Inflammatory macrophage treated with lipopolysaccharide for 4 hours (primary cell): ENCODE measurements at regions not wholly inside any gene's neighbourhood (a gene's known extent, or its start where the extent isn't known, plus 50 kb on each side); places are given as distances from the start of the nearest gene placed in this dataset.
"Not testable (repeated sequence)": the region's sequence is repeated elsewhere in the genome, so short reads cannot be mapped to it uniquely, and the experiment has no call there.

Source experiments
- DNase-seq: peaks from one replicate; pipeline ENCODE4 v3.0.0-alpha.2; 2020

DNA sequence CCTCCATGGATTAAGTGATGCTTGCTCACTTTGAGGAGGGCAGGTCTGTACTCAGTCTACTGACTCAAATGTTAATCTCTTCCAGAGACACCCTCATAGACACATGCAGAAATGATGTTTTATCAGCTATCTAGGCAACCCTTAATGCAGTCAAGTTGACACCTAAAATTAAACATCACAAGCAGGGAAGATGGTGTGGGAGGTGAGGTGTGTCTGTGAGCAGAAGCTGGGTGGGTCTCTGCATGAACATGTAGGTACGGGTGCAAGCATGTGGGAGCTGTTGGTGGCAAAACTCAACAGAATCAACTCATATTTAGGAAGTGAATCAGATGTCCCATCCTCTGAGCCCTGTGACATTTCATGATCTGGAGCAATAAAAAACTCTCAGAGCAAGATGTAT, 249.2 kb upstream of the SGCG start:
- DNase-seq: no peak

DNA sequence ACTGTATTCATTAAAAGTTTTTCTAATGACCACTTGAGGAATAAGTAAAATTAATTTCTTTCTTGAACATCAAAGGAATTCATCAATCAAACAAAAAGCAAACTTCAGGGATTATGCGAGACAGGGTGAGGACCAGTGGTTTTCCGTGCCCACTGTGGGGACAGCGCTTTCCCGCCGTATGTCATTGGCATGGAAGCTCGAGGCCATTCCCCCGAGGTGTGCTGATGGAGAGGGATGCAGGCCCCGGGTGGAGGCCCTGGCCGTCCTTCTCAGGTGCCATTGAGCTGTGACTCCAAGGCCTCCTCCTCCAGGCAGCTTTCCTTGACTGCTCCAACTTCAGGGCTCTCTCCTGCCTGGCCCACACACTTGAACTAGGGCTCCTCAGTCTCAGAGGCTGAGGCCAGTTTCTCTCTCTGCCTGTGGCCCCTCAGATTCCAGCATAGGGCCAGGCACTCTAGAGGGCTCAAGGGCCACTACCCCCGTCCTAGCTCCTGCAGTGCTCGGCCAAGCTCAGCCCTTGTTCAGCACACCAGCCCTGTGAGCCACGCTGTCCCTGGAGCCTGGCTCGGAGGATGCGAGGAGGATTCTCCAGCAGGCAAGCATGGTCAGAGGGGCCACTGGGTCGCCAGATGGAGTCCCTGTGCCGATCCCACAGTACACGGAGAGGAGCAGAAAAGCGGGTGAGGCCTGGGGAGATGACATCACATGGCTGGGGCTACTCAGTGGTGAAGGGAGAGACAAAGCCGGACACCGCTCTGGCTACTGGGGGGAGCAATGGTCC, 248.0 kb upstream of the SGCG start:
- DNase-seq: not testable (repeated sequence)

DNA sequence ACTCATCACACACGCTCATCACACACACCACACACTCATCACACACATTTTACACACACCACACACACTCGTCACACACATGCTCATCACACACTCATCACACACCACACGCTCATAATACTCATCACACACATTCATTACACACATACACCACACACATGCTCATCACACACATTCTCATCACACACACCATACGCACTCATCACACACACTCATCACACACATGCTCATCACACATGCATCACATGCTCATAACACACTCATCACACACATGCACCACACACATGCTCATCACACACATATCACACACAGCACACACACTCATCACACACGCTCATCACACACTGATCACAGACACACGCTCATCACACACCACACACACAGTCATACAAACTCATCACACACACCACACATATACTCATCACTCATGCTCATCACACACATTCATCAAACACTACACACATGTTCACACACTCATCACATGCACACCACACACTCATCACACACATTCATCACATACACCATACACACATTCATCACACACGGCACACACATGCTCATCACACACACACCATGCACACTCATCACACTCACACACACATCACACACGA, 247.1 kb upstream of the SGCG start:
- no peak for DNase-seq

DNA sequence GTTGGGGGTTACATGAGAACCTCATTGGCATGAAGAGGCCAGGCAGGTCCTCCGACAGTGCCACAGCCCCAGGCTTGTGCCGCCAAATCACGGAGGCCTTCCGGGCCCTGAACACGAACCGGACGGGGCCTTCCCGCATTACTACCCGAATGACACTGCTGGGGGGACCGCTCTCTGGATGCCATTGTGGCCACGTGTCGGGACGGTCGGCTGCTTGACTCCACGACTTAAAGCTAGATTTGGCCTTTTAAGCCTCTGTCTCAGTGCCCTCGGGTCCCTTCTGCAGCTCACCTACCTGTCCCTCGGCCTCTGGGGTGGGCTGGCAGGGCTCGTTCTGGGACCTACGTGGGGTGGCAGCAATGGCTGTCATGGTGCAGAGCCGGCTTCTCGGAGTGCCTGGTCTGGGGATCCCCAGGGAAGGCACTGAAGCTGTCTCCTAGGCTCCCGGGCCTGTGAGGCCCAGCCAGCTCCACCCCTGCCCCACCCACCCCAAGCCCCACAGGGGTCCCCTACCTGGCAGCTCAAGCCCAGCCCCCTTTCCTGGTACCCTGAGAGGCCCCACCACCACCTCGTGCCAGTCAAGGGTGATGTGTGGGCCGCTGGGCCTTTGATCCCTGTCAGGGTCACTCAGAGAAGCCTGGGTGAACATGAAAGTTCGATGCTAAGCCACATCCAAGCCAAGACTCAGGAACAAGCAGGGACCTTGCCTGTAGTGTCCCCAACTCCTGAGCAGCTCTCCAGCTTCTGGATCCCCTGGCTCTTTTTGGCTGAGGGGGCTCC, 245.8 kb upstream of the SGCG start:
- DNase-seq: no peak

DNA sequence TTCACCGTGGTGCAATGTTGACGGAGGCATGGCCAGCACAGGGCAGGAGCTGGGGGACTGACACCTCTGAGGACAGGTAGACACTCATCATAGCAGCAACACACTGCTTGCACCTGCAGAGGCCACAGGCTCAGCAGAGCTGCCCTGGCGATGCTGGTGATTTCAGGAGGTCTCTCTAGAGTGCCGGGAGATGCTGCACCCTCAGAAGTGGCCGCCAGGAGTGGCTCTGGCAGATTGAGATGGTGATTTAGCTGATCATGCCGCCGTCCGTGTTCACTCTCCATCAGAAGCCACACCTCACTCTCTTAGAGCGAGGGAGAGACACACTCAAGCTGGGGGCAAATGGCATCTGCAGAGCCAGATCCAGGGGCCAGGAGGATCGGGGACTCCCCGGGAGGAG, 244.6 kb upstream of the SGCG start:
- no peak for DNase-seq

DNA sequence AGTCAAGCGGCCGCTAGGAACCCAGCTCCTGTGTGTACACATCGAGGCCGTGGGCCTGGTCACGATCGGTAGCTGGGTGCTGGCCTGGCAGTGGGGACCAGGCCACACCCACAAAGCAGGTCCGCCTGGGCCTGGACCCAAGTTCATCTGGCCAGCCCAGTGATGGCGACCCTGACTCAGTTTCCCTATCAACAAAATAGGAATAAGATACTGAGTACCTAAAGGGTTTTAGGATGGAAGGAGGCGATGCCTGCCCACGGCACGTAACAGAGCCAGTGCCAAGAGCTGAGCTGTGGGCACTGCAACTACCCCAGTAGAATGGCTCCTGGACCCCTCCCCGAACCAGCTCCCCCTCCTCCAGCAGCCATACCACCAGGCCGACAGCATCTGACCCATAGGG, 243.5 kb upstream of the SGCG start:
- DNase-seq: no peak

DNA sequence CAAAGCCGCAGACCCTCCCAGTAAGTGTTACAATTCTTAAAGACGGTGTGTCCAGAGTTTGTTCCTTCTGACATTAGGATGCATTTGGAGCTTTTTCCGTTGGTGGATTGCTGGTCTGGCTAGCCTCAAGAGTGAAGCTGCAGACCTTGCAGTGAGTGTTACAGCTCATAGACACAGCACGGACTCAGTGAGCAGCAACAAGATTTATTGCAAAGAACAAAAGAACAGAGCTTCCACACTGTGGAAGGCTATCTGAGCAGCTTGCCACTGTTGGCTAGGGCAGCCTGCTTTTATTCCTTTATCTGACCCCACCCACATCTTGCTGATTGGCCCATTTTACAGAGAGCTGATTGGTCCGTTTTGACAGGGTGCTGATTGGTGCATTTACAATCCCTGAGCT, 242.8 kb upstream of the SGCG start:
- no peak for DNase-seq

DNA sequence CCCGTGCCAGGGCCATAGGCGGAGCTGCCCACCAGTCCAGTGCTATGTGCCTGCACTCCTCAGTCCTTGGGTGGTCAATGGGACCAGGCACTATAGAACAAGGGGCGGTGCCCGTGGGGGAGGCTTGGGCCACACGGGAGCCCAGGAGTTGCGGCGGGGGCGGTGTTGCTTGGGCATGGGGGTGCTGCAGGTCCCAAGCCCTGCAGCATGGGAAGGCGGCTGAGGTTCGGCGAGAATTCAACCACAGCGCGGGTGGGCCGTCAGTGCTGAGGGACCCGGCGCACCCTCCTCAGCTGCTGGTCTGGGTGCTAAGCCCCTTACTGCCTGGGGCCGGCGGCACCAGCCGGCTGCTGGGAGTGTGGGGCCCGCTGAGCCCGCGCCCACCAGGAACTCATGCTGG, 242.2 kb upstream of the SGCG start:
- no peak for DNase-seq

DNA sequence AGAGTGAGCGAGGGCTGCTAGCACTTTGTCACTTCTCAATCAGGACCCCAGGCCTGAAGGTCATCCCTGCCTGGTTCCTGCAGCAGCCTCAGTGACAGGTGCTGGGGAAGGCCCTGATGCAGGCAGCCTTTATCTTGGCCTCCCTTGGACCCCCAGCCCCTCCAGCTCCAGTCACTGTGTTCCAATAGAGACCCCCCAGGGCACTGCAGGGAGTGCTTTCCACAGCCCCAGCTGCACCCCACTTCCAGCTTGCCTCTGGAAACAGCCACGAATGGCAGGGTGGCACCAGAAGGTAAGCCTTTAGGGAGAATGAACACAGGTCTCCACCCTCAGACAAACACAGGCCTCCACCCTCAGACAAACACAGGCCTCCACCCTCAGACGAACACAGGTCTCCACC, 241.6 kb upstream of the SGCG start:
- DNase-seq: no peak

DNA sequence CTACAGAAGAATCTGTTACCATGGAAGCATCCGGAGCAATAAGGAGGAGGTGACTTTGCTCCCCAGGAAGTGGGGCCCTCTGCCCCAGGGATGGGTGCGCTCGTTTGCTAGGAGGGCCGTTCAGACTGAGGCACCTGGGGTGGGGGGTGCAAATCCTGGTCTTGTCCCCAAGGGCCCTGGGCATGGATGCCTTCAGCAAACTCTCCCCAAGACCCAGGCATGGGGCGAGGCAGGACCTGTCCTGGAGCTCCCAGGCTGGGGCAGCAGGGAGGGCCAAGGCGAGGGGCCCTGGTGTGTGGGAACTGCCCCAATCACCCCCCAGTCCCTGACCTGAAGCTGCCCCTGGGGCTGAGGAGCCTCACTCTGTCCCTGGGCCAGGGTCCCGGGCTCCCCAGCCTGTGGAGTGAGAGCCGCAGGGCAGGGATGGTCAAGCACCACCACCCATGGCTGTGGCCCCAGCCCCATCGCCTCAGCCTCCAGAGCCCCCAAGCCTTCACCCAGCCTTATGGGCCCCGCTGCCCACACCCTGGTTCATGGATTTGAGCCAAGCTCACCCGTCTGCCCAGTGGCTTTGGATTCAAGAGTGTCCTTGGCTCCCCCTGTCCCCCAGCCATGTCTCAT, 240.6 kb upstream of the SGCG start:
- DNase-seq: no peak

DNA sequence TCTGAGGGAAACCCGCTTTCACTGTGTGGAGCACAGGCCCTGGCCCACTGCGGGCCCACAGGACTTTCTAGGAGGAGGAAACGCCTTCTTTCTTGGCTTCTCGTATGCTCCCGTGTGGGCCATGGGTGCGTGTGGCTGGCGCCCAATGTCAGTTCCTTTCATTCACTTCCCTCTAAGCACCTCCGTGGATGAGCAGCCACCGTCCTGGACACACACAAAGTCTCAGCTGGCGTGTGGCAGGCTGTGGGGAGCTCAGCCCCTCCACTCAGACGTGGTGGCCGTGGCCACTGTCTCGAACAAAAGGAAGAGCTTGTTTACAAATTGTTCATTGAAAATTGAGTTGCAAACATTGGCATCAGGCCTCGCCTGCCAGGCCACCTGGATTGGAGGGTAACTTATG, 240.0 kb upstream of the SGCG start:
- DNase-seq: no peak

DNA sequence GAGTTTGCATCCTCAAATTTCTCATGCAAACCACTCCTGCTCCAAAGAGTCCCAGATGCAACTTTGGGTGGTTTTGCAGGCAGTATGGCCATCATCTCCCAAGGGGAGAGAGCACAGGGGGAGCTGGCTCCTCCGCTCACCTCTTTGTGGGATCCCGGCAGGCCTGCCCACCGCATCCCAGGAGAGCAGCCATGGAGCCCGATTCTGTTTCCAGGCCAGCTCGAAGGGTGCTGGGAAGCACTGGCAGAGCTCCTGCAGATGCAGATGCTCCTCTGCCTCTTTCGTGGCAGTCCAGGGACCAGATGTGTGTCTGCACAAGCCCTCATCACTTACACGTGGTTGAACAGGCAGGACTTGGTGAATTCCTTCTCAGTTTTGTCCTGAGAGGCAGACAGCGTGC, 239.3 kb upstream of the SGCG start:
- not testable (repeated sequence) for DNase-seq

DNA sequence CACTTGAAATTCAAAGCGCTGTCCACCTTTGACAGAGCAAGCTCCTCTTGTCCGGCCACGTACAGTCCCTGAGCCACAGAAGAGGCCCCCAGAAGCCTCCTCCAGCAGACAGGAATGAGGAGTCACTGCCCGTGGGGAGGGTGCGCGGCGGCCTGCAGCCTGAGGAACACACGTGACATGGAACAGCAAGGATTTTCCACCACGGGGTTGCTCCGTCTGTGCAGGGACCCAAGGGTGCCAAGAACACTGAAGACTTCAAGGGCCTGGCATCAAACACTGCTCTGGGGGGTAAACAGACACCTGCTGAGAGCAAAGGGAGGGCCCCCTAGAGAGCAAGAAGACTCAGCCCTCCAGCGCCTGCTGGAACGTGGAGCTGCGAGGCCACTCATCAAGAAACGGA, 237.9 kb upstream of the SGCG start:
- not testable (repeated sequence) for DNase-seq

DNA sequence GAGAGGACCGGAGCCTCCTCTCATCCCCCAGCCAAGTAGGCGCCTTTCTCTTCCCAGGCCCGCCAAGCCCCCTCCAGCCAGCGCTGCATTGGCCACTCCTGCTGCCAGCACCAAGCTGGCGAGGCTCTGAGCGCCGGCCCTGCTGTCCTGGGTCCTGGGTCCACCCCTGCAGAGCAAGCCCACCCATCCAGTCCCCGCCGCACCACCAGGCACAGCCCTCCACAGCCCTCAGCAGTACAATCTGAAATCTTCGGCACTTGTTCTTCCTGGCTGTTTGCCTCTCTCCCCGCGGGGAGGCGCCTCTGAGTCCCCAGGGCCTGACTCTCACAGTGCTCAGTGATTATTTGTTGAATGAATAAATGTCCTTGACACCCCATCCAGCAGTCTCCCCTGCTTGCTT, 236.4 kb upstream of the SGCG start:
- DNase-seq: no peak

DNA sequence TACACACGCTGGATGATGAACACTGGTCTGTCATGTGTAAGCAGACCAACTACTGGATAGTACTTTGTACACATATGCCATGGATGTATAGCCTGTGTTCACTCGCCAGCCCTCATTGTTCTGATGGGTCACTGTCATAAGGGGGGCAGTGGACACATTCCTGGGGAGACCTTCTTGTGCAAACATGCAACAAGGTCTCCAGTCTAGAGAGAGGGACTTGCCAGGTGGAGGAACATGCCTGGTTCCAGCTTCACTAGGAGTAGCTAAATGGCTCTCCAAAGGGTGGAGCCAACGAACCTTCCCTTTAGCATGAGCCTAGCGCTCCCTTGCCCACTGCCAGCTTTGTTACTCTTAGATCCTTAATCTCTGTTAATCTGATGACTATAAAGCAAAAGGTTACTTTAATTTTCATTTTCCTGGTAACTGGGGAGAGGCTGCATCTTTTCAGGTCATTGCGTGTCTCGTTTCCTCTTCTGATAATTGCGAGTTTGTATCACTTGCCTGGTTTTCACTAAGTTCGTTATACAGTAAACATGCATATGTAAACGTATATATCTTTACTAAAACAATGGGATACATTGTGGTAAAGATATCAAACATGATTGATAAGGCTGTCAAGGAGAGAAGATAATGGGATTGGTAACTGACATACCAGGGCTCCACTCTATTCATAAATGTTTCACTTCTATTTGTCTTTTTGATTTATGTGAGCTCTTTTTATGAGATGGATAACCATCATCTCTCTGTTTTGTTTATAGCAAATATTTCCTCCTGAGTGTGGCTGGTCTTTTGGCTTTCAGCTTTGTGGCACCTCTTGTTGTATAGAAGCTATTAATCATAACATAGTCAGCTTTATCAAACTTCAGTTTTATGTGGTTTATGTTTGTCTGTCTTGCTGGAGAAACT, 235.2 kb upstream of the SGCG start:
- no peak for DNase-seq

DNA sequence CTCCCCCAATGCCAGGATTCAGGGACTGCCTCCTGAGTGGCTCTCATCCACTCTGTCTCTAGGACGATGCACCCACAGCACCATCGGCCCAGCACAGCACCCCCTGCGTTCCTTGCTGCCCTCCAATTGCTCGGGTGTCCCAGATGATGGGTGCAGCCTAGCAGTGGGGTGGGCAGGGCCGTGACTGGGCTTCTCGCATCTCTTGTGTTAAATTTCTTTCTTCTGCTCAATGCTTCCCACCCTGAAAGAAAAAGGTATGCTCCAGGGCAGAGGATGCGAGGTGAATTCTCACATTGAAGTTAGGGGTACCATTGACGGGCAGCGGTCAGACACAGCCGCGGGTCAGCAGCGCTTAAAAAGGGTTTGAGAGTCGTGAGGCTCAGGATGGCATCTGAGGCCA, 232.4 kb upstream of the SGCG start:
- no peak for DNase-seq

DNA sequence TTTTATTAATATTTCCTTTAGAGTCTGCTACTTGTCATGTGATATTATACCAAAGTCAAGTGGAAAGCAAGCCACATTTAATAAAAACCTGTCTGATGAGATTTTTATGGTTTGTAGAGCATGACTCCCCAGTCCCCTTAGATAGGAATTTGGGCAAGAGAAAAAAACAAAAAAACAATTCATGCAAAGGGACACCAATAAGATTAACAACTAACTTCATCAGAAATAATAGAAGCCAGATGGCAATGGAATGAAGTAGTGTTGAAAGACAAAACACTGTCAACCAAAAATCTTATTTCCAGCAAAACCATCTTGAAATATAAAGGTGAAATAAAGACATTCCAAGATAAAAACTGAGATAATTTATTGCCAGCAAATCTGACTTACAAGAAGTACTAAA, 228.8 kb upstream of the SGCG start:
- not testable (repeated sequence) for DNase-seq

DNA sequence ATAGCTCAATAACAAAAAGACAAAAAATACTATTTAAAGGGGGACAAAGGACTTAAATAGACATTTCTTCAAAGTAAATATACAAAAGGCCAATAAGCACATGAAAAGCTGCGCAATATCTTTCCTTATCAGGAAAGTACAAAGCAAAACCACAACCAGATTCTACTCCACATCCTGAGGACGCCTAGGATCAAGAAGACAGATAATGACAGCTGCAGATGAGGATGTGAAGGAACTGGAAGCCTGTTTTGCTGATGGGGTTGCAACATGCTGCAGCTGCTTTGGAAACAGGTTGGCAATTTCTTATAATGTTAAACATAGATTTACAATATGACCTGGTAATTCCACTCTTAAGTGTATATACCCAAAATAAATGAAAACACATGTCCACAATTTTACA, 225.6 kb upstream of the SGCG start:
- not testable (repeated sequence) for DNase-seq

DNA sequence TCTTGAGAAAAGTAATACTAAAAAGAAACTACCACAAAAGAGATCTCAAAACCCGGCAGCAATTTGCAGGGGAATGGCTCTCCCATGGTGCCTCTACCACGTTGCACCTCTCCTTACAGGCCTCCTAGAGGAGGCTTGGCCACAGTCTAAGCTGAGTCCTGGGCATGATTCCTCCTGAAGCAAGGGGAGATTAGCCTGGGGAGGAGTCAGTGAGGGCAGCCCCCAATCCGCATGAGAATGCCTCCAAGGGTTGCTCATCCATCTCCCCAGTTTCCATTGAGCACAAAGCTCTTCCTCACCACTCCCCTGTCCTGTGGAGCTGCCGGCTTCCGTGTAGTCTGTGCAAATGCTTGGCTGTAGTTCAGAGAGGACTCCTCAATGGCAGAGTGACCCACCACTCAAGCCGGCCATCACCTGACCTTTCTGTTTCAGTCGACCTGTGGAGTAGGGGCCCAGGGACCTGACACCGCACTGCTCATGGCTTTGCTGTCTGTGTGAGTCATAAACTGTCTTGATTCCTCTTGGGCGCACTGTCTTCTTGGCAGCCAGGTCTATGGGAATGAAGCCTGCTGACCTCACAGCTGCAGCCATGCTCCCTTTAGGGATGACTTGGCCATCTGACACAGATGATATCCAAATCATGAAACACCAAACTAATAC, 224.2 kb upstream of the SGCG start:
- not testable (repeated sequence) for DNase-seq

DNA sequence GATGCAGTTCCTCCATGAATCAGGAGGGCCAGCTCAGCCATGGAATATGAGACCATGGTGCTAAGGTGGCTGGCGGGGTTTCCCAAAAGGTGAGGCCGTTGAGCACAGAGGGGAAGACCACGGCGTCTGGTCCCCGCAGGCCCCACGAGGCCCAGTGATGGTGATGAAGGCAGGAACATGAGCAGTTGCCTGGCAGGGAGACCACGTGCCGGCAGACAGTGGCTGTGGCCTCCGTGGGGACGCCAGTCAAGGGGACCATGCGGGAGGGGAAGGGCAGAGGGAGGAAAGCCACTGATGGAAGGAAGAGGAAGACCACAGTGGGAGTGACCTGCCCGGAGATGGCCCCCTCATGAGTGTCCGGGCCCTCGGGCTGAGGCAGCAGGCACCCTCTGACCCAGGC, 220.9 kb upstream of the SGCG start:
- DNase-seq: not testable (repeated sequence)

DNA sequence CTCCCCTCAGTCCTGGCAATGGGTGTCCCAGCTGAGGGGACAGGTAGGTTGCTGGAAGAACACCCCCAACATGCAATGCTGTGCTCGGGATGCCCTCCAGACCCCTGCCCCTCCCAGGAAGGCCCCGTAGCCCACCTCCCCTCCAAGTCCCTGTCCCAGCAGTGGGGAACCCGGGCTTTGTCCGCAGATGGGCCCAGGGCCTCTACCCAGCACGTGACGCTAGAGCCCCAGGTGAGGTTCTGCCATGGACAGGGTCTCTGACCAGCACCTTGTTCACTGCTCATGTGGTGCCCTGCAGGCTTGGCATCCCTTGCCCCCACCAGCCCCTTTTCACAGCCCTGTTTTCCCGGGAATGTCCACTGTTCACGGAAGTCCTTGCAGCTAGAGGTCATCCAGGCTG, 220.0 kb upstream of the SGCG start:
- DNase-seq: no peak

DNA sequence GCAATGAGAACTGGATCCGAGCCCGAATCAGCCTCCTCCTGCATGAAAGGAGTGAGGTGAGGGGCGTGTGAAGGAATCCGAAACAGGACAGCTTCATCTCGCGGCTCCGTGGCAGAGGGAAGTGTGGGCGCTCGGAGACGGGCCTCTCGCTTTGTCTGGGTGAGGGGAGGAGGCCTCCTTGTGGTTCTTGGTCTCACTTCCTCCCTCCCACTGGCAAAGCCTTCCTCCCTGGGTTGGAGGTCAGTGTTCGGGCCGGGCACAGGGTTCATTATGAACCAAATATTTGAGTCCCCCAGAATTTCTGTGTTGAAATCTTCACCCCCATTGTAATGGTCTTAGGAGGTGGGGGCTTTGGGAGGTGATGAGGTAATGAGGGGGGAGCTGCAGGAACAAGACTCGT, 219.4 kb upstream of the SGCG start:
- DNase-seq: peak; percentile 21
